Endothelial cell of umbilical vein (primary cell): ENCODE measurements at regions not wholly inside any gene's neighbourhood (a gene's known extent, or its start where the extent isn't known, plus 50 kb on each side); places are given as distances from the start of the nearest gene placed in this dataset.

ENCODE experiments used
- BruUV-seq: library from RNA; stranded (reverse); fragments of 400-500 nt; replicated peaks from 2 replicates; lab custom pipeline; 2021; lab: Mats Ljungman, UMichigan
- CTCF ChIA-PET: fragments of 300-600, 350-600 bp; sonication (Branson Sonifier 250); formaldehyde crosslinking; loops from one replicate; lab custom pipeline; 2021; ENCODE audit warnings: antibody characterized with exemption, inconsistent platforms; lab: Charles Lee
- POLR2A ChIA-PET: fragments of 300-600, 350-600 bp; sonication (Branson Sonifier 250); formaldehyde crosslinking; loops from one replicate; lab custom pipeline; 2021; ENCODE audit warnings: antibody characterized with exemption, inconsistent platforms; lab: Charles Lee
- DNase-seq: peaks from one replicate; pipeline ENCODE4 v3.0.0-alpha.2; 2011; ENCODE audit warnings: low read depth, low spot score
- FAIRE-seq: peaks from 2 replicates; lab custom pipeline; 2011; peaks lifted over from hg19 to GRCh38; lab: Jason Lieb, UNC
- H2AFZ ChIP-seq: 2 replicates; pipeline ENCODE4 v1.6.0; 2012; ENCODE audit warnings: low read depth, low read length, control low read depth, inconsistent platforms
- H3K27ac ChIP-seq: 2 replicates; pipeline ENCODE4 v1.5.1; 2011; ENCODE audit warnings: low read depth, mild to moderate bottlenecking, control low read depth, low read length, moderate library complexity; ENCODE audit not compliant: insufficient read depth
- H3K27me3 ChIP-seq, 2 experiments: 2 replicates each; pipeline versions ENCODE4 v1.6.0 to v1.6.1; 2011; ENCODE audit warnings: low read length in 2 of 2, mixed read lengths in 1 of 2; ENCODE audit not compliant: control insufficient read depth in 2 of 2, insufficient read depth in 2 of 2
- H3K36me3 ChIP-seq, 2 experiments: 2 replicates in 1 of 2; 3 replicates in 1 of 2; pipeline ENCODE4 v1.5.1; 2011; ENCODE audit warnings: low read length in 2 of 2, mild to moderate bottlenecking in 1 of 2, moderate library complexity in 1 of 2; ENCODE audit not compliant: control insufficient read depth in 2 of 2, insufficient read depth in 2 of 2; ENCODE audit errors: extremely low read depth in 1 of 2
- H3K4me1 ChIP-seq: 3 replicates; pipeline ENCODE4 v1.5.1; 2011; ENCODE audit warnings: mild to moderate bottlenecking, low read length; ENCODE audit not compliant: control insufficient read depth, insufficient read depth; ENCODE audit errors: extremely low read depth
- H3K4me2 ChIP-seq: 2 replicates; pipeline ENCODE4 v1.6.1; 2011; ENCODE audit warnings: low read length, control low read depth, mixed read lengths; ENCODE audit not compliant: insufficient read depth
- H3K4me3 ChIP-seq, 3 experiments: fragments of 200-600 bp in 1 of 3; sonication (generic), shearing (Covaris generic) in 1 of 3; replicated peaks in 1 of 3; 2 replicates each; pipeline ENCODE4 v1.5.1; 2011 to 2016; ENCODE audit warnings: control low read depth in 3 of 3, low read length in 3 of 3, mild to moderate bottlenecking in 2 of 3, inconsistent platforms in 1 of 3, low read depth in 1 of 3, moderate library complexity in 1 of 3; ENCODE audit not compliant: insufficient read depth in 1 of 3
- H3K79me2 ChIP-seq: 2 replicates; pipeline ENCODE4 v1.6.0; 2012; ENCODE audit warnings: low read length, inconsistent platforms; ENCODE audit not compliant: control insufficient read depth, insufficient read depth
- H3K9ac ChIP-seq: replicated peaks from 2 replicates; pipeline ENCODE3; 2011; ENCODE audit warnings: low read length, control low read depth; ENCODE audit not compliant: insufficient read depth; ENCODE audit errors: extremely low read depth
- H3K9me1 ChIP-seq: replicated peaks from 3 replicates; pipeline ENCODE4 v1.6.0; 2011; ENCODE audit warnings: mild to moderate bottlenecking, low read length; ENCODE audit not compliant: control insufficient read depth, insufficient read depth; ENCODE audit errors: extremely low read depth
- H3K9me3 ChIP-seq: replicated peaks from 2 replicates; pipeline ENCODE4 v1.5.1; 2012; ENCODE audit warnings: low read length, inconsistent platforms; ENCODE audit not compliant: control insufficient read depth, insufficient read depth
- H4K20me1 ChIP-seq: replicated peaks from 2 replicates; pipeline ENCODE3; 2011; ENCODE audit warnings: mild to moderate bottlenecking, low read length; ENCODE audit not compliant: control insufficient read depth, insufficient read depth; ENCODE audit errors: extremely low read depth
- EZH2 ChIP-seq: IDR thresholded peaks from 2 replicates; pipeline ENCODE4 v1.6.1; 2012; ENCODE audit warnings: borderline replicate concordance, low read depth, mild to moderate bottlenecking, moderate library complexity, low read length, inconsistent platforms; ENCODE audit not compliant: severe bottlenecking
- FOS ChIP-seq: IDR thresholded peaks from 2 replicates; pipeline ENCODE4 v1.6.1; 2011; ENCODE audit warnings: mild to moderate bottlenecking, low read length, moderate library complexity, borderline replicate concordance; ENCODE audit not compliant: insufficient read depth
- GATA2 ChIP-seq: IDR thresholded peaks from 2 replicates; pipeline ENCODE4 v1.7.0; 2011; ENCODE audit warnings: low read depth, mild to moderate bottlenecking, moderate library complexity, mixed read lengths, low read length; ENCODE audit not compliant: insufficient read length, insufficient read depth
- JUN ChIP-seq: IDR thresholded peaks from 2 replicates; pipeline ENCODE4 v1.6.1; 2011; ENCODE audit warnings: borderline replicate concordance, low read depth; ENCODE audit not compliant: insufficient read length, insufficient read depth
- MYC ChIP-seq: IDR thresholded peaks from one replicate; pipeline ENCODE4 v1.6.1; 2011; ENCODE audit warnings: mild to moderate bottlenecking, low read depth, low read length
- POLR2A ChIP-seq: IDR thresholded peaks from 2 replicates; pipeline ENCODE4 v1.6.1; 2012; ENCODE audit warnings: low read depth, mild to moderate bottlenecking, control low read depth, low read length
- POLR2AphosphoS5 ChIP-seq: IDR thresholded peaks from 2 replicates; pipeline ENCODE4 v1.6.1; 2012; ENCODE audit warnings: low read depth, mild to moderate bottlenecking, control low read depth, low read length, moderate library complexity; ENCODE audit not compliant: insufficient read depth
- dilution Hi-C: fragments of 300-500 bp; cut with MboI; formaldehyde crosslinking; loops from one replicate; pipeline ENCODE4 v1.15.0; 2019; ENCODE audit warnings: low sequenced_read_pairs; ENCODE audit not compliant: extremely low pct_ligation_motif_present
- intact Hi-C: fragments of 100-400 bp; cut with micrococcal nuclease; formaldehyde crosslinking; loops from one replicate; pipeline ENCODE4 v1.10.0; 2022
- TF ChIP-seq, protein P1 (sequence below), 2 donors: IDR thresholded peaks; 1 replicate in 1 of 2; 2 replicates in 1 of 2; pipeline ENCODE4 v1.5.1; 2011; ENCODE audit warnings: low read length in 2 of 2, mild to moderate bottlenecking in 2 of 2, moderate library complexity in 2 of 2, control low read depth in 1 of 2, inconsistent platforms in 1 of 2, low read depth in 1 of 2; ENCODE audit not compliant: insufficient read depth in 1 of 2; ENCODE audit errors: extremely low read depth in 1 of 2
- TF ChIP-seq, protein P2 (sequence below): IDR thresholded peaks from 2 replicates; pipeline ENCODE4 v1.6.1; 2011; ENCODE audit not compliant: insufficient read depth, insufficient read length

DNA sequence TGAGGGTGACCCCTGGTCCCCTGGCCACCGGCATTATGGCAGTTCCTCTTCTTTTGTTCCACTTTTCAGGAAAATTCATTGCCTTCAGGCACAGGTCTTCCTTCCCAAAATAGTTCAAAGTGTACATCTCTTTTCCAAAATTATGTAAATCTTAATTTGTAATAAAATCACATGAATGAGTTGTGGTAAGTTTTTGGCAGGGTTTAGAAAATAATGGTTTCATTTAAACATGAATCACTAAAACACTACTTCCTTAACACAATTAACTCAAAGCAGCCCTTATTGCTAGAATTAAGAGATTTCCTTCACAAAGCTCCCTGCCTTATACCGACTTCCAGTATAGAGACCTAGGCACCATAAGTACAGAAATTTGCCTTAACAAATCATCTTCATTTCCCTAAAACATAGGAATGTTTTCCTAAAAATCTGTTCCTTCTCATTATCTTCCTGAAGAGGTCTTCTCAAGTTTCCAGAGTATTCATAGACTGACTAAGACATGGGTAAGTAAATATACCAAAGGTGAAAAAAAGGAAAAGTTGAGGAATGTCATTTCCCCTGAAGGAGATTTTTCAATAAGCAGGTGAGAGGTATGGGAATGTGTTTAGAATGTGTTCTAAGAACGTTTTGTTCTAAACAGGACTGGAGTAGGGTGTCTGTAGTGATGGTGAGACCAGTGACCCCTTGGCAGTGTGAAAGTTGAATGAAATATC lies 148.2 kb upstream of the CITED2 start:
- H3K27me3 ChIP-seq: no peaks in the 10 kb centered on the region
- dilution Hi-C loops: no loop called here
- intact Hi-C loops: no loop called here
- no TSS peak for BruUV-seq
- H3K9ac ChIP-seq: no peak overlapping the region
- H3K4me3 ChIP-seq: no peak overlapping the region
- no peak overlapping the region for H3K27ac ChIP-seq
- no peaks in the 10 kb centered on the region for H3K79me2 ChIP-seq
- TF ChIP-seq FOS: no peak
- no peak for TF ChIP-seq GATA2
- no peak for TF ChIP-seq JUN
- TF ChIP-seq MYC: no peak
- TF ChIP-seq POLR2AphosphoS5: no peak
- no peak for TF ChIP-seq POLR2A
- TF ChIP-seq EZH2: no peak
- TF ChIP-seq, protein P1, sequence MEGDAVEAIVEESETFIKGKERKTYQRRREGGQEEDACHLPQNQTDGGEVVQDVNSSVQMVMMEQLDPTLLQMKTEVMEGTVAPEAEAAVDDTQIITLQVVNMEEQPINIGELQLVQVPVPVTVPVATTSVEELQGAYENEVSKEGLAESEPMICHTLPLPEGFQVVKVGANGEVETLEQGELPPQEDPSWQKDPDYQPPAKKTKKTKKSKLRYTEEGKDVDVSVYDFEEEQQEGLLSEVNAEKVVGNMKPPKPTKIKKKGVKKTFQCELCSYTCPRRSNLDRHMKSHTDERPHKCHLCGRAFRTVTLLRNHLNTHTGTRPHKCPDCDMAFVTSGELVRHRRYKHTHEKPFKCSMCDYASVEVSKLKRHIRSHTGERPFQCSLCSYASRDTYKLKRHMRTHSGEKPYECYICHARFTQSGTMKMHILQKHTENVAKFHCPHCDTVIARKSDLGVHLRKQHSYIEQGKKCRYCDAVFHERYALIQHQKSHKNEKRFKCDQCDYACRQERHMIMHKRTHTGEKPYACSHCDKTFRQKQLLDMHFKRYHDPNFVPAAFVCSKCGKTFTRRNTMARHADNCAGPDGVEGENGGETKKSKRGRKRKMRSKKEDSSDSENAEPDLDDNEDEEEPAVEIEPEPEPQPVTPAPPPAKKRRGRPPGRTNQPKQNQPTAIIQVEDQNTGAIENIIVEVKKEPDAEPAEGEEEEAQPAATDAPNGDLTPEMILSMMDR (IDR thresholded peaks at IDR 0.05; ENCODE audit: extremely low read depth in 1 of 2, insufficient read depth in 1 of 2, low read depth in 1 of 2, low read length in 2 of 2): no peak
- TF ChIP-seq, protein P2, sequence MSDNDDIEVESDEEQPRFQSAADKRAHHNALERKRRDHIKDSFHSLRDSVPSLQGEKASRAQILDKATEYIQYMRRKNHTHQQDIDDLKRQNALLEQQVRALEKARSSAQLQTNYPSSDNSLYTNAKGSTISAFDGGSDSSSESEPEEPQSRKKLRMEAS: no peak
- ChIA-PET POLR2A (no interaction called here), CTCF (interaction anchor here (0.6 kb wide), 1 partner anchor 1333 kb away, joined by 3 read pairs; no protein-coding TSS in a partner anchor)
- no peak for DNase-seq
- H3K4me1 ChIP-seq: peaks cover 3% of the 10 kb centered on the region
- no peaks in the 10 kb centered on the region for H3K9me1 ChIP-seq
- no peaks in the 10 kb centered on the region for H4K20me1 ChIP-seq
- H3K9me3 ChIP-seq: no peaks in the 10 kb centered on the region
- no peak for FAIRE-seq
- no peaks in the 10 kb centered on the region for H3K36me3 ChIP-seq
- no peak overlapping the region for H3K4me2 ChIP-seq
- H2AFZ ChIP-seq: no peak overlapping the region
